ENCODE measurements at regions not wholly inside any gene's neighbourhood (a gene's known extent, or its start where the extent isn't known, plus 50 kb on each side); places are given as distances from the start of the nearest gene placed in this dataset.

GRCh38 chr13:73956795-73957408 is 177.3 kb downstream of the KLF12 start:
- Histone ChIP-seq H2AFZ (ENCODE audit: low read depth, low read length) (no peak overlapping the region), H3K36me3 (ENCODE audit: insufficient read depth, low read length) (no peaks in the 10 kb centered on the region), H3K27ac (ENCODE audit: low read length) (no peak overlapping the region), H4K20me1 (ENCODE audit: insufficient read depth) (no peaks in the 10 kb centered on the region), H3K79me2 (replicated peaks; ENCODE audit: insufficient read depth, low read length) (peaks cover 12% of the 10 kb centered on the region), H3K4me2 (ENCODE audit: low read length) (no peak overlapping the region), H3K9me3 (ENCODE audit: low read length) (no peaks in the 10 kb centered on the region), H3K9me2 (ENCODE audit: insufficient read depth, low read length) (no peaks in the 10 kb centered on the region), H3K4me3 (ENCODE audit: low read length) (no peak overlapping the region), H3K9ac (ENCODE audit: low read length) (no peak overlapping the region), H3F3A (ENCODE audit: insufficient read depth, low read length, poor library complexity, severe bottlenecking) (no peaks in the 10 kb centered on the region), H3K27me3 (ENCODE audit: insufficient read depth, low read depth, low read length) (no peaks in the 10 kb centered on the region)
- TF ChIP-seq REST (IDR thresholded peaks at IDR 0.05; ENCODE audit: borderline replicate concordance) (no peak), SMC3 (conservative IDR thresholded peaks at IDR 0.05; ENCODE audit: poor library complexity) (no peak), MXI1 (conservative IDR thresholded peaks at IDR 0.05; ENCODE audit: poor library complexity, severe bottlenecking) (no peak), POLR2AphosphoS5 (IDR thresholded peaks at IDR 0.05) (no peak)

- Histone ChIP-seq H3K4me2 (ENCODE audit: low read length) (no peak overlapping the region), H4K20me1 (ENCODE audit: insufficient read depth) (no peaks in the 10 kb centered on the region), H3K9me2 (ENCODE audit: insufficient read depth, low read length) (no peaks in the 10 kb centered on the region), H3K36me3 (ENCODE audit: insufficient read depth, low read length) (no peaks in the 10 kb centered on the region), H3K79me2 (replicated peaks; ENCODE audit: insufficient read depth, low read length) (peaks cover 6% of the 10 kb centered on the region), H3K4me3 (ENCODE audit: low read length) (no peak overlapping the region), H2AFZ (ENCODE audit: low read depth, low read length) (no peak overlapping the region), H3K9me3 (ENCODE audit: low read length) (no peaks in the 10 kb centered on the region), H3K9ac (ENCODE audit: low read length) (no peak overlapping the region), H3K27ac (ENCODE audit: low read length) (no peak overlapping the region), H3F3A (ENCODE audit: insufficient read depth, low read length, poor library complexity, severe bottlenecking) (no peaks in the 10 kb centered on the region), H3K27me3 (ENCODE audit: insufficient read depth, low read depth, low read length) (no peaks in the 10 kb centered on the region)
- TF ChIP-seq MXI1 (conservative IDR thresholded peaks at IDR 0.05; ENCODE audit: poor library complexity, severe bottlenecking) (no peak), RAD21 (conservative IDR thresholded peaks at IDR 0.05) (no peak), EP300 (conservative IDR thresholded peaks at IDR 0.05; ENCODE audit: poor library complexity, severe bottlenecking) (no peak), EZH2 (IDR thresholded peaks at IDR 0.05; ENCODE audit: borderline replicate concordance, insufficient read depth, low read length, poor library complexity, severe bottlenecking) (no peak), POLR2AphosphoS5 (IDR thresholded peaks at IDR 0.05) (no peak), SMC3 (conservative IDR thresholded peaks at IDR 0.05; ENCODE audit: poor library complexity) (no peak), TAF1 (IDR thresholded peaks at IDR 0.05; ENCODE audit: low read depth) (no peak)
Observed at GRCh38 chr13:73955977-73956500, 178.2 kb downstream of the KLF12 start.

GRCh38 chr13:73954808-73955207 is 179.4 kb downstream of the KLF12 start:
- Histone ChIP-seq H3K27me3 (ENCODE audit: insufficient read depth, low read depth, low read length) (no peaks in the 10 kb centered on the region), H3K79me2 (replicated peaks; ENCODE audit: insufficient read depth, low read length) (no peaks in the 10 kb centered on the region), H3K4me2 (ENCODE audit: low read length) (no peak overlapping the region), H3K9ac (ENCODE audit: low read length) (no peak overlapping the region), H3K36me3 (ENCODE audit: insufficient read depth, low read length) (no peaks in the 10 kb centered on the region), H3K9me3 (ENCODE audit: low read length) (no peaks in the 10 kb centered on the region), H3K27ac (ENCODE audit: low read length) (no peak overlapping the region), H3F3A (ENCODE audit: insufficient read depth, low read length, poor library complexity, severe bottlenecking) (no peaks in the 10 kb centered on the region), H3K4me3 (ENCODE audit: low read length) (no peak overlapping the region), H4K20me1 (ENCODE audit: insufficient read depth) (no peaks in the 10 kb centered on the region), H2AFZ (ENCODE audit: low read depth, low read length) (no peak overlapping the region), H3K9me2 (ENCODE audit: insufficient read depth, low read length) (no peaks in the 10 kb centered on the region)
- no peak for TF ChIP-seq REST (IDR thresholded peaks at IDR 0.05; ENCODE audit: borderline replicate concordance)
- TF ChIP-seq TAF1 (IDR thresholded peaks at IDR 0.05; ENCODE audit: low read depth) = no peak
- no peak for TF ChIP-seq RAD21 (conservative IDR thresholded peaks at IDR 0.05)
- TF ChIP-seq CTCF (IDR thresholded peaks at IDR 0.05; ENCODE audit: poor library complexity, severe bottlenecking) = no peak
- TF ChIP-seq POLR2AphosphoS5 (IDR thresholded peaks at IDR 0.05) = no peak
- no peak for TF ChIP-seq SMC3 (conservative IDR thresholded peaks at IDR 0.05; ENCODE audit: poor library complexity)
- no peak for TF ChIP-seq MXI1 (conservative IDR thresholded peaks at IDR 0.05; ENCODE audit: poor library complexity, severe bottlenecking)
- no peak for TF ChIP-seq EZH2 (IDR thresholded peaks at IDR 0.05; ENCODE audit: borderline replicate concordance, insufficient read depth, low read length, poor library complexity, severe bottlenecking)
- no peak for TF ChIP-seq EP300 (conservative IDR thresholded peaks at IDR 0.05; ENCODE audit: poor library complexity, severe bottlenecking)

All from neural cell (in vitro differentiated cells).